Choroid plexus epithelial cell (primary cell): ENCODE measurements at regions not wholly inside any gene's neighbourhood (a gene's known extent, or its start where the extent isn't known, plus 50 kb on each side); places are given as distances from the start of the nearest gene placed in this dataset.

Source experiments
- DNase-seq: peaks from one replicate; pipeline ENCODE4 v3.0.0-alpha.2; 2010; ENCODE audit warnings: low read depth
- H3K4me3 ChIP-seq: 2 replicates; pipeline ENCODE4 v1.5.1; 2011; ENCODE audit warnings: low read depth, mild to moderate bottlenecking, control low read depth, low read length, moderate library complexity
- TF ChIP-seq, protein P1 (sequence below): conservative IDR thresholded peaks from 2 replicates; pipeline ENCODE4 v1.5.1; 2011; ENCODE audit warnings: low read depth, mild to moderate bottlenecking, control low read depth, inconsistent platforms, low read length, moderate library complexity

DNA sequence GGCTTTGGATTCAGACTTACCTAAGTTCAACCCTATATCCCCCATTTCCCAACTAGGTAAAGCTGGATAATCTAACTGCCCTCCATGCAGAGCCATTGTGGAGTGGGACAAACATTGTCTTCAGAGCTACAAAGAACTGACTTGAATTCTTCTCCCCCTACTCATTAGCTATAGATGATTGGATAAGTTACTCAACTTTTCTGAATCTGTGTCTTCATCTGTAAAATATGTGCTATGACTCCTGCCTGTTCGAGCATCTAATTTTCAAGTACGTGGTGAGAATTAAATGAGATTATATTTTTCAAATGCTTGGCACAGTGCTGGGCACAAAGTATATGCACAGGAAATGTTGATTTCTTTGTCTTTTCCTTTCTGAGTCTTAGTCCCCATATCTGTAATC lies 240.3 kb upstream of the TCF21 start:
- DNase-seq, result no peak
- TF ChIP-seq, protein P1, sequence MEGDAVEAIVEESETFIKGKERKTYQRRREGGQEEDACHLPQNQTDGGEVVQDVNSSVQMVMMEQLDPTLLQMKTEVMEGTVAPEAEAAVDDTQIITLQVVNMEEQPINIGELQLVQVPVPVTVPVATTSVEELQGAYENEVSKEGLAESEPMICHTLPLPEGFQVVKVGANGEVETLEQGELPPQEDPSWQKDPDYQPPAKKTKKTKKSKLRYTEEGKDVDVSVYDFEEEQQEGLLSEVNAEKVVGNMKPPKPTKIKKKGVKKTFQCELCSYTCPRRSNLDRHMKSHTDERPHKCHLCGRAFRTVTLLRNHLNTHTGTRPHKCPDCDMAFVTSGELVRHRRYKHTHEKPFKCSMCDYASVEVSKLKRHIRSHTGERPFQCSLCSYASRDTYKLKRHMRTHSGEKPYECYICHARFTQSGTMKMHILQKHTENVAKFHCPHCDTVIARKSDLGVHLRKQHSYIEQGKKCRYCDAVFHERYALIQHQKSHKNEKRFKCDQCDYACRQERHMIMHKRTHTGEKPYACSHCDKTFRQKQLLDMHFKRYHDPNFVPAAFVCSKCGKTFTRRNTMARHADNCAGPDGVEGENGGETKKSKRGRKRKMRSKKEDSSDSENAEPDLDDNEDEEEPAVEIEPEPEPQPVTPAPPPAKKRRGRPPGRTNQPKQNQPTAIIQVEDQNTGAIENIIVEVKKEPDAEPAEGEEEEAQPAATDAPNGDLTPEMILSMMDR, result no peak
- H3K4me3 ChIP-seq, result no peak overlapping the region

DNA sequence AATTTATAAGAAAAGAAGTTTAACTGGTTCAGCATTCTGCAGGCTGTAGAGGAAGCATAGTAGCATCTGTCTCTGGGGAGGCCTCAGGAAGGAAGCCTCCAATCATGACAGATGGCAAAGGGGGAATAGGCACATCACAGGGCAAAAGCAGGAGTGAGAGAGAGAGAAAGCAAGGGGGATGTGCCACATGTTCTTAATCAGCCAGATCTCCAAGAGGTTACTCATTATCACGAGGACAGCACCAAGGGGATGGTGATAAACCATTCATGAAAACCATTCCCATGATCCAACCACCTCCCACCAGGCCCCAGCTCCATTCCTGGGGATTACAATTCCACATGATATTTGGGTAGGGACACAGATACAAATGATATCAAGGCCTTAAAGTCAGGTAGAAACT lies 217.5 kb upstream of the TCF21 start:
- DNase-seq, result no peak
- TF ChIP-seq, protein P1, result no peak
- no peak overlapping the region for H3K4me3 ChIP-seq

DNA sequence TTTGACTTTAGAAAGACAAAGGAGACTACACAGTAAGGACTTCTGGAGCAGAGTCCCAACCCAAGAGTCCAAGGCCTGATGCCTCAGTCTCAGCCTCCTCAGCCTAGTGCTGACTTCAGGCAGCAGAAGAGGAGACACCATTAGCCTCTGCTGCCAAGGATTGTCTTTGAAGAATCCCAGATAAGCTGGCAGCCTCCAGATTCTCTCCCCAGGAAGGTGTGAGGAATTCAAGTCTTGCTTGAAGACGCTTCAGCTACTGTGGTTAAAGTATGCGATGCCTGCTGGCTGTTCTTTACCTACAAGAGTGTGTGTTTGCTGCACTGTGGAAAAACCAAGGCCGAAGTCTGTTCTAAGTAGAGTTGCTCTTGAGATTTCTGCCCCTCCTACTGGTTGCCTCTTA lies 215.9 kb upstream of the TCF21 start:
- TF ChIP-seq, protein P1, result no peak
- no peak for DNase-seq
- H3K4me3 ChIP-seq, result no peak overlapping the region

DNA sequence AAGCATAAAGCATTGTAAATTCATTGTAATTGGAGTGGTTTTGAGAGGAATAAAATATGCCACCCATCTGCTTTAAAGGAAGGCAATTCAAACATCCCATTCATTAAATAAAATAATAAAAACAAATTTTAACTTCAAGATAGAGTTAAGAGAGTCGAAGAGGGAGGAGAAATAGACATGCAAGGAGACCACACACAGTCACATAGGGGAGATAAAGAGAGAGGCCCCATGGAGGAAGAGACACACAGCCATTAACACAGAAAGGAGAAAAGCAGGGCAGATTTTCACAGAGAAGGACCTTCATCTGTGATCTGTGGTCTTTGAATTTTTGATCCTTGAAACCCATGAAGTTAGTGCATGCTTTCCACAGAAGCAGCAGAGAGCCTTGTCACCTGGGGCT lies 214.3 kb upstream of the TCF21 start:
- DNase-seq, result no peak
- H3K4me3 ChIP-seq, result no peak overlapping the region
- TF ChIP-seq, protein P1, result no peak

DNA sequence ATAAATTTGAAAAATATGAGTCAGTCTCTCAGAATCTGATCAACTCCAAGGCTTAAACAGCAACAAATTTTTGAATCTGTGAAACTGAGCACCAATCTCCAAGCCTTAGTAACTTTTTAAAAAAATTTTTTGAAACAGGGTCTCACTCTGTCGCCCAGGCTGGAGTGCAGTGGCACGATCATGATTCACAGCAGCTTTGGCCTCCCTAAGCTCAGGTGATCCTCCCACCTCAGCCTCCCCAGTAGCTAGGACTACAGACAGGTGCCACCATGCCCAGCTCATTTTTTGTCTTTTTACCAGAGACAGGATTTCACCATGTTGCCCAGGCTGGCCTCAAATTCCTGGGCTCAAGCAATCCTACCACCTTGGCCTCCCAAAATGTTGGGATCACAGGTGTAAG lies 207.9 kb upstream of the TCF21 start:
- DNase-seq, result no peak
- H3K4me3 ChIP-seq, result no peak overlapping the region
- TF ChIP-seq, protein P1, result no peak

DNA sequence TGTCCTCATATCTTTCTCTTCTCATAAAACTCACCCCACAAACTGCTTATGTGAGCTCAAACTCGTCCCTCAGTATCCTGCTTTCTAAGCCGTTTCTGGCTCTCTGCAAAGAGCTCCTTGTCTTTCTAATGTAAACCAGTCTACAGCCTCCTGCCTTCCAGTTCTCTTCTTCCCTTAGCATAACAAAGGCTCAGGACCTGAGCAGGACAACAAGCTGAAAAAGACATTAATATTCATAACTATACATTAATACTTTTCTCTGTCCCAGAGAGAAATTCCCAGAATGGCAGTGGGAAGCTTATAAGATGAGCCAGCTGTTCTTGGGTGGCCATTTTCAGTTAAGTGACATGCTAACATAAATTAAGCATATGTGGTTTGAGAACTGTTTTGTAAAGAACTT lies 207.0 kb upstream of the TCF21 start:
- TF ChIP-seq, protein P1, result no peak
- H3K4me3 ChIP-seq, result no peak overlapping the region
- DNase-seq, result no peak

DNA sequence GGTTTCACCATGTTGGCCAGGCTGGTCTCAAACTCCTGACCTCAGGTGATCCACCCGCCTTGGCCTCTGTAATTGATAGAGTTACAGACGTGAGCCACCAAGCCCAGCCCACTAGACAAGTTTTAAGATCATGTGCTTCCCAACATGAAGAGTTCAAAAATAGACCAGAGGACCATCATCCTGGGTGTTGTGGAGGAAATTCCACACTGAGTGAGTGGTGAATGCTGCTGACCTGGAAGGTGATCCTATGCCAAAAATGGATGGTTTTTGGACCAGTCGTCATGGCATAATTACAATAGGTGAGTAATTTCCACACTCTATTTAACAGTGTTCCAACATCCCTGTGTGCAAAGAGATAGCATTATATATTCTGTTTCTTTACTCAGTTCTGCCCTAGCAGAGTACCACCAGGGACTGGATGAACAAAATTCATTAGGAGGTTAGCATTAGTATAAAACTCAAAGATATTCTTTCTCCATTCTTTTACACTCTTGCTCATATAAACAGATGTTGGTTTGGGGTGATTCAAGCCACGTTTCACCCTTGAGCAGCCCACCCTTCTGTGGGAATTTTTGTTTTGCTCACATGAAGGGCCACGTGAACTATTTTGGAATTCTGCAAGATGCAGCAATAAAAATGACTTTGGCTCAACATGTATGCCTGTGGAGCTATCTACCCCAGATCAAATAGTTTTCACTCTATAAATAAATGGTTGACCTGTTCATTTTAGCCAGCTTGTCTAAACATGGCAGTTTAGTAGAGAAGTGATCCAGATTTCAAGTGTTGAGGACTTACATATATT lies 206.2 kb upstream of the TCF21 start:
- TF ChIP-seq, protein P1, result no peak
- DNase-seq, result no peak
- H3K4me3 ChIP-seq, result no peak overlapping the region
